ENCODE measurements at regions not wholly inside any gene's neighbourhood (a gene's known extent, or its start where the extent isn't known, plus 50 kb on each side); places are given as distances from the start of the nearest gene placed in this dataset.

- H2AFZ ChIP-seq (ENCODE audit: low read length): no peak overlapping the region
- TF ChIP-seq EZH2phosphoT487 (IDR thresholded peaks at IDR 0.05; ENCODE audit: low read length): no peak
- no peak for TF ChIP-seq CTCF (IDR thresholded peaks at IDR 0.05; ENCODE audit: low read length)
- no peak for TF ChIP-seq EZH2 (optimal IDR thresholded peaks at IDR 0.05; ENCODE audit: low read depth, low read length)
- H4K20me1 ChIP-seq (ENCODE audit: insufficient read depth, low read length): no peaks in the 10 kb centered on the region
- no peak for DNase-seq
- no peak overlapping the region for H3K27ac ChIP-seq (ENCODE audit: low read length)
- no peaks in the 10 kb centered on the region for H3K9me2 ChIP-seq (replicated peaks; ENCODE audit: insufficient read depth, low read length)
- no peaks in the 10 kb centered on the region for H3K36me3 ChIP-seq (replicated peaks; ENCODE audit: insufficient read depth, low read length)
- H3K9ac ChIP-seq (ENCODE audit: low read length): no peak overlapping the region
- H3K9me3 ChIP-seq (replicated peaks; ENCODE audit: insufficient read depth, low read length): no peaks in the 10 kb centered on the region
- no peaks in the 10 kb centered on the region for H3K79me2 ChIP-seq (ENCODE audit: low read length)
- no peaks in the 10 kb centered on the region for H3K27me3 ChIP-seq (replicated peaks; ENCODE audit: insufficient read depth, low read length)
- no peak overlapping the region for H3K4me2 ChIP-seq (ENCODE audit: low read depth, low read length)
- no peaks in the 10 kb centered on the region for H3K4me1 ChIP-seq (ENCODE audit: low read length)
- H3K4me3 ChIP-seq (ENCODE audit: low read length): no peak overlapping the region
- no peaks in the 10 kb centered on the region for H3F3A ChIP-seq (ENCODE audit: insufficient read depth, low read length)
Observed at GRCh38 chr7:68009716-68010115, 1013.1 kb downstream of the TYW1 start.

- TF ChIP-seq CTCF (IDR thresholded peaks at IDR 0.05; ENCODE audit: low read length): no peak
- TF ChIP-seq EZH2 (optimal IDR thresholded peaks at IDR 0.05; ENCODE audit: low read depth, low read length): no peak
- Histone ChIP-seq H3K27me3 (replicated peaks; ENCODE audit: insufficient read depth, low read length) (no peaks in the 10 kb centered on the region), H3F3A (ENCODE audit: insufficient read depth, low read length) (no peaks in the 10 kb centered on the region), H2AFZ (ENCODE audit: low read length) (no peak overlapping the region), H4K20me1 (ENCODE audit: insufficient read depth, low read length) (no peaks in the 10 kb centered on the region), H3K36me3 (replicated peaks; ENCODE audit: insufficient read depth, low read length) (no peaks in the 10 kb centered on the region), H3K4me3 (ENCODE audit: low read length) (no peak overlapping the region), H3K9me3 (replicated peaks; ENCODE audit: insufficient read depth, low read length) (no peaks in the 10 kb centered on the region), H3K79me2 (ENCODE audit: low read length) (no peaks in the 10 kb centered on the region), H3K27ac (ENCODE audit: low read length) (no peak overlapping the region), H3K9me2 (replicated peaks; ENCODE audit: insufficient read depth, low read length) (no peaks in the 10 kb centered on the region), H3K4me1 (ENCODE audit: low read length) (no peaks in the 10 kb centered on the region), H3K9ac (ENCODE audit: low read length) (no peak overlapping the region), H3K4me2 (ENCODE audit: low read depth, low read length) (no peak overlapping the region)
- DNase-seq: no peak
Observed at GRCh38 chr7:68014031-68014736, 1017.6 kb downstream of the TYW1 start.

- no peaks in the 10 kb centered on the region for H3K9me2 ChIP-seq (replicated peaks; ENCODE audit: insufficient read depth, low read length)
- TF ChIP-seq EZH2 (optimal IDR thresholded peaks at IDR 0.05; ENCODE audit: low read depth, low read length) (no peak), CTCF (IDR thresholded peaks at IDR 0.05; ENCODE audit: low read length) (no peak)
- H4K20me1 ChIP-seq (ENCODE audit: insufficient read depth, low read length): no peaks in the 10 kb centered on the region
- no peak overlapping the region for H3K27ac ChIP-seq (ENCODE audit: low read length)
- H3K79me2 ChIP-seq (ENCODE audit: low read length): no peaks in the 10 kb centered on the region
- H3K4me1 ChIP-seq (ENCODE audit: low read length): no peaks in the 10 kb centered on the region
- no peak overlapping the region for H3K4me2 ChIP-seq (ENCODE audit: low read depth, low read length)
- H3F3A ChIP-seq (ENCODE audit: insufficient read depth, low read length): no peaks in the 10 kb centered on the region
- no peaks in the 10 kb centered on the region for H3K27me3 ChIP-seq (replicated peaks; ENCODE audit: insufficient read depth, low read length)
- no peaks in the 10 kb centered on the region for H3K9me3 ChIP-seq (replicated peaks; ENCODE audit: insufficient read depth, low read length)
- no peaks in the 10 kb centered on the region for H3K36me3 ChIP-seq (replicated peaks; ENCODE audit: insufficient read depth, low read length)
- no peak overlapping the region for H3K4me3 ChIP-seq (ENCODE audit: low read length)
- H3K9ac ChIP-seq (ENCODE audit: low read length): no peak overlapping the region
- H2AFZ ChIP-seq (ENCODE audit: low read length): no peak overlapping the region
- no peak for DNase-seq
Observed at GRCh38 chr7:68015122-68015977, 1018.7 kb downstream of the TYW1 start.
